Activated gamma-delta T cell treated with Interleukin-2 at 50 U/mL for 16 hours (primary cell): ENCODE measurements at regions not wholly inside any gene's neighbourhood (a gene's known extent, or its start where the extent isn't known, plus 50 kb on each side); places are given as distances from the start of the nearest gene placed in this dataset.

Experiments used
- DNase-seq: peaks from one replicate; pipeline ENCODE4 v3.0.0-alpha.2; 2020

DNA sequence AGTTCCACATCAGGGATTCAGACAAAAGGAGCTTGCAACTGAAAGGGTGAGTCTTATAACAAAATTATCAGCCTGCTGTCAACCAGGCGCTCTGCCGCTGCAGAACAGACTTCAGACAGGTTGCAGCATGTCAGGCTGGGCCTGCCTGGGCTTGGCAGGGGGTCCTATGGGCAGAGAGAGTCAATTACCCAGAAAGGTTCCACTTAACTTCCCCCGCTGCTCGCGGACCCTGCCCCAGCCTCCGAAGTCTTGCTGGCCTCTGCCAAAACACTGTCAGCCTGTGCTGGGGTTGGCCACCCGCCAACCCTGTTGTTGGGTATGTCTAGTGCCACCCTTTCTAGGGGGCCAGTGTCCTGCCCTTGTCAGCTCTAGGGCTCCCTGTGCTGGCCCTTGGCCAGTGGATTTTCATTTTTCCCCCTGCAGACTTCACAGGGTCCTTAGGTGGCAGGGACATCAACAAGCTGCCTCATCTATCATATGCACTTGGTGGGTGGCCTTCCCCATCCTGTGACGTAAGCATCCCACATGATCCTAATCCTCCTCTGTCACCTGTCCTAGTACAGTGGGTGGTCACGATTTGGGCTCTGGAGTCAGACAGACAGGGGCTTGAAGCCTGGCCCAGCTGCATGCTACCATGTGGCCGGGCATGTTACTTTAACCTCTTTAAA is 166.5 kb upstream of the CADM1 start:
- no peak for DNase-seq

DNA sequence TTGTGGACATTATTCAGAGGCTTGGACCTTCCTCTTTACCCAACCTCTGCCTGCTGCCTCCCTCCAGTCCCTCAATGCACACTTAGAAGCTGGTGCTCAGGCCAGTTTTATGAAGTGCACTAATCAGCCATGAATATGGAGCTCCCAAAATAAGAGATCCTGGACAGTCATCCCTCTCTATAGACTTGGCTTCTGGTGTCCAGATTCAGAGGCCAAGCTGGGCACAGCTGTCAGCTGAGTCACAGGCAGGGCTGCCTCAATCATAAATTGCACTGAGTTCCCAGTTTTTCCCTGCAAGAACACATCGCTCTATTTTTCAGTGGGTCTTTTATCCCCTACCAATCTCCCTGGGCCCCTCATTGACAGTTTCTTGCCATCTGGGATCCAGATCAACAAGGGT is 161.7 kb upstream of the CADM1 start:
- DNase-seq = no peak

GRCh38 chr11:115665175-115665821 is 161.1 kb upstream of the CADM1 start:
- no peak for DNase-seq

GRCh38 chr11:115664313-115664712 is 160.1 kb upstream of the CADM1 start:
- no peak for DNase-seq

DNA sequence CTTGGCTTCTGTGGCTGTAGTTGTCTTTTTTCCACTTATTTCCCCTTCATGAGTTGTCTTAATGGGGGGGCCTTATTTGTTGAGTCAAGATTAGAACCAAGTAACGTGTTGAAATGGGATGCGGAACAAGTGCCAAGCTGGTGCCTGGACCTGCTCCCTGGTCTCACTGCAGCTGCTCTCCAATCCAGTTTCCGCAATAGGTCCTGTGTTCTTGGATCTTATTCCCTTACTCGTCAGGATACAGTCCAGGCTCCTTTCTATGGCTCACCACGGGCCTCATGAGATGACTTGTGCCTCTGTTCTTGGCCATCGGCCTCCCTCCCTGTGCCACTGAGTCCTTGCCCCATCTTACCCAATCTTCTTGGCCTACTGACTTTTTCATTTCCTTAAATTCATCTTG is 159.6 kb upstream of the CADM1 start:
- DNase-seq = no peak

- DNase-seq = no peak
Observed at GRCh38 chr11:115660030-115660805, 156.0 kb upstream of the CADM1 start.

DNA sequence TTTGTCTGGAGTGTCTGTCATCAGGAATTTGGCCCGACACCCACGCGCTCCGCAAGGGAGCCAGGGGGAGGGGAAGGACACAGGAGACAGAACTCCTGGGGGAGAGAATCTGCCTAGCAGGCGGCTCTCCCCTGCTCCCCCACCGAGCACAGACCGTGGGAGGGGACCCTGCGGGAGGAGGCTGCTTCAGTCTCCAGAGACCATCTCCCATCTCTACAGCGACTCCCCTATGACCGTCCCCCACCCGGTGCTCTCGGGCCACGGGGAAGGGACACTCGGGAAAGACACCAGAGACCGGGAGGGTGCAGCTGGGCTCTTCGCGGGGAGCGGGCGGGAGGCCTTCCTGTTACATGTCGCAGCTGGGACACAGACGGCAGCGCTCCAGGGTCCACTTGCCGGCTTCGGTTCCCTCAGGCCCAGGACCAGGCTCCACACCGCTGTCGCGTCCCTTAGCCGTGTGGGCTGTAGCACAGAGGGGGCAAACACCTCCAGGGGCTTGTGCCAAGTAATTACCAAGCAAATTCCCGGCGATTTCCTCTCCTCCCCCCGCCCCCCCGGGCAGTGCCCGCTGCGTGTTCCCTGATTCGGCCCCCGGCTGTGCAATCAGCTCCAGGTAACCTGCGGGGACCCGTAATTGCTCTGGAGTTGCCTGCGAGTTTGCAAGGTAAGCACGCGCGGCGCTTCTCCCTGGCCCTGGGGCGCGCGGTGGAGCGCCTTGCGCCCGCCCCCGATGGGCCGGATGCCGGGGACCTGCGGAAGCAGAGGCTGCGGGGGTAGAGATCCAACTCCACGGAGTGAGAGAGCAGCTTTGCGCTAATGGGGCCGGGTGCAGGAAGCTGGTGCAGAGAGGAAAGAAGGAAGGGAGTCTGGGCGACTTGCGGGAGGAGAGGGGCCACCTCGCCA is 155.1 kb upstream of the CADM1 start:
- no peak for DNase-seq

GRCh38 chr11:115657586-115657985 is 153.4 kb upstream of the CADM1 start:
- no peak for DNase-seq

GRCh38 chr11:115656669-115657068 is 152.5 kb upstream of the CADM1 start:
- no peak for DNase-seq

GRCh38 chr11:115656041-115656440 is 151.8 kb upstream of the CADM1 start:
- no peak for DNase-seq

DNA sequence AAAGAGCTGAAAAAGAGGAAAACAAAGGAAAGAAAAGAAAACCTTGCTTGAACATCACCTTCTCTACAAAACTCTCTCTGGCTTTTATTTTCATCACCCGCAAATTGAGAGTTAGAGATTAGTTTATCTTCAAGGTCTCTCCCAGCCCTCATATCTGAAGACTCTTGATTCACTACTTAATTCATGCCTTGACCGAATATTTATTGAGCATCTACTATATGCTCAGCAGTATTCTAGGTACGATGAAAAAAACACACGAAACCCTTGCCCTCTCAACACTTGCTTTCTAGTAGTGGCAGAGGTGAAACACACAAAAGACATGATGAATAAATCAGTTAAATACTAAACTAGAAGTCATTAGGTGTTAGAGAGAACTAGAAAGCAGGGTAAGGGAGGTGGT is 150.6 kb upstream of the CADM1 start:
- no peak for DNase-seq

- no peak for DNase-seq
Observed at GRCh38 chr11:115653926-115654325, 149.7 kb upstream of the CADM1 start.

GRCh38 chr11:115653076-115653475 is 148.9 kb upstream of the CADM1 start:
- no peak for DNase-seq

DNA sequence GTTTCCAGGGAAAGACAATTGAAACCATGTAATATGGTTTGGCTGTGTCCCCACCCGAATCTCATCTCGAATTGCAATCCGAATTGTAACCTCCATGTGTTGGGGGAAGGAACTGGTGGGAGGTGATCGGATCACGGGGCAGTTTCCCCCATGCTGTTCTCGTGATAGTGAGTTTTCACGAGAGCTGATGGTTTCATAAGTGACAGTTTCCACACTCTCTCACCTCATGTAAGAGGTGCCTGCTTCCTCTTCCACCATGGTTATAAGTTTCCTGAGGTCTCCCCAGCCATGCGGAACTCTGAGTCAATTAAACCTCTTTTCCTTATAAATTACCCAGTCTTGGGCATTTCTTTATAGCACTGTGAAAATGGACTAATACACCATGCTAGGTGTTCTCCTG is 148.3 kb upstream of the CADM1 start:
- no peak for DNase-seq

GRCh38 chr11:115652094-115652493 is 147.9 kb upstream of the CADM1 start:
- DNase-seq = no peak

DNA sequence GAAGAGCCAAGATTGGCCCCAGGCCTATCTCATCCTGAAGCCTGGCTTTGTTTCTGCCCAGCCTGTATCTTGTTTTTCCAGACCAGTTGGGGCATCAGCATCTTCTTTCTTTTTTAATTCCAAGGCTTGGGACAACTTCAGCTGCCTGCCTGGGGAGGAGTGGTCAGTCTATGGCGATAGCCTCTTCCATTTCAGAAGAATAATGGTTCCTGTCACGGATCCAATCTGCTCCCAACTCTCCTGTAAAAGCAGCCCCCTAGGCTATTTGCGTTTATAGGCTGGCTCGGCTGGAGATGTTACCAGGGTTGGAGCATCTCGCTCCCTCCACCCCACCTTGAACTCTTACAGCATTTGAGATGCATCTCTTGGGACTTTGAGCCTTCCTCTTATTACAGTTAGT is 145.2 kb upstream of the CADM1 start:
- DNase-seq = no peak

GRCh38 chr11:115645631-115646317 is 141.6 kb upstream of the CADM1 start:
- DNase-seq = no peak

- DNase-seq = no peak
Observed at GRCh38 chr11:115644856-115645255, 140.6 kb upstream of the CADM1 start.

GRCh38 chr11:115643549-115644270 is 139.5 kb upstream of the CADM1 start:
- DNase-seq = no peak

GRCh38 chr11:115642660-115643059 is 138.4 kb upstream of the CADM1 start:
- DNase-seq = no peak

- no peak for DNase-seq
Observed at GRCh38 chr11:115637599-115638241, 133.5 kb upstream of the CADM1 start.
